ENCODE measurements at regions not wholly inside any gene's neighbourhood (a gene's known extent, or its start where the extent isn't known, plus 50 kb on each side); places are given as distances from the start of the nearest gene placed in this dataset.

DNA sequence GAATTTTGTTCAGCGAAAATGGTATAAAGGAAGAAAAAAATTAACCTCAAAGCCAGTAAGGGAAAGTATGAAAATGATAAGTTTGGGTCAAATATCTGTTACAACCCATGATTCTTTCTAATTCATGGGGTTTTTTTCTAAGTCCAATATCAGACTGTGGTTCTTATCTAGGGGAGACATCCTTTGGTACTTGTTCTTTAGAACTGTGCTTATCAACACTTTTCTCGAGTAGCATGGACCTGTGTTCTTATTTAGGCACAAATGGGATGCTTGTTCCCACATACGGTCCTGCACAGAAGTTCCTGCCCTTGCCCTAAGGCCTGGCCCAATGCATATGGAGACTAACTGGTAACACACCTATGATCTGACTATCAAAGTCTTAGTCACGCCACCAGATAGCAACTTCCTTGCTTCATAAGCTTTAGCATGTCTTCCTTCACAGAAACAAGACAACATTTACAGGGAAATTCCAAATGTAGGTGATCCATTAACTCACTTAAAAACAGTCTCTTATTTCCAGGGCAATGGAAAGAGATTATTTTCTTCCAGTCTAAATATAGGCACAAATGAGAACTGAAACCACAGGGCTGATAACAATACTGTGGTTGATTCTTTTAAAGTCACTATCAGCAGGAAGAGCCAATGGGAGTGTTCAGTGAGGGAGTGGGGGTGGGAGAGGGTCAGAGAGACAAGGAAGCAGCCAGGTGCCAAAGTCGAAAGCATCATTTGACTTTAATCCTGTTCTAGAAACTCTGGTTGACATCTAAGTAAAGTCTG is 268.8 kb upstream of the ANKRD55 start (continued):
- TF ChIP-seq, protein P1, sequence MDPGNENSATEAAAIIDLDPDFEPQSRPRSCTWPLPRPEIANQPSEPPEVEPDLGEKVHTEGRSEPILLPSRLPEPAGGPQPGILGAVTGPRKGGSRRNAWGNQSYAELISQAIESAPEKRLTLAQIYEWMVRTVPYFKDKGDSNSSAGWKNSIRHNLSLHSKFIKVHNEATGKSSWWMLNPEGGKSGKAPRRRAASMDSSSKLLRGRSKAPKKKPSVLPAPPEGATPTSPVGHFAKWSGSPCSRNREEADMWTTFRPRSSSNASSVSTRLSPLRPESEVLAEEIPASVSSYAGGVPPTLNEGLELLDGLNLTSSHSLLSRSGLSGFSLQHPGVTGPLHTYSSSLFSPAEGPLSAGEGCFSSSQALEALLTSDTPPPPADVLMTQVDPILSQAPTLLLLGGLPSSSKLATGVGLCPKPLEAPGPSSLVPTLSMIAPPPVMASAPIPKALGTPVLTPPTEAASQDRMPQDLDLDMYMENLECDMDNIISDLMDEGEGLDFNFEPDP (CRISPR knock-in tag; IDR thresholded peaks at IDR 0.05): no peak
- TF ChIP-seq BDP1 (IDR thresholded peaks at IDR 0.05; ENCODE audit: insufficient read depth, insufficient read length): no peak
- no peak for TF ChIP-seq BRCA1 (IDR thresholded peaks at IDR 0.05)
- TF ChIP-seq BRCA1 (CRISPR knock-in tag; IDR thresholded peaks at IDR 0.05): no peak
- TF ChIP-seq FOXP4 (CRISPR knock-in tag; IDR thresholded peaks at IDR 0.05; ENCODE audit: borderline replicate concordance): no peak
- TF ChIP-seq MBD2 (IDR thresholded peaks at IDR 0.05; ENCODE audit: borderline replicate concordance, low read depth): no peak
- no peak for TF ChIP-seq ZKSCAN1 (IDR thresholded peaks at IDR 0.05; ENCODE audit: low read depth, low read length)
- 0 out of 2 replicates have a peak, but pooled peaks have one; percentile 54 for TF ChIP-seq ZNF766 (CRISPR knock-in tag; conservative IDR thresholded peaks at IDR 0.05)
- TF ChIP-seq ZKSCAN3 (CRISPR knock-in tag; IDR thresholded peaks at IDR 0.05): no peak
- TF ChIP-seq SETDB1 (IDR thresholded peaks at IDR 0.05; ENCODE audit: low read length): no peak
- TF ChIP-seq FUS (optimal IDR thresholded peaks at IDR 0.05; ENCODE audit: low read depth, low read length): no peak
- TF ChIP-seq, protein P2, sequence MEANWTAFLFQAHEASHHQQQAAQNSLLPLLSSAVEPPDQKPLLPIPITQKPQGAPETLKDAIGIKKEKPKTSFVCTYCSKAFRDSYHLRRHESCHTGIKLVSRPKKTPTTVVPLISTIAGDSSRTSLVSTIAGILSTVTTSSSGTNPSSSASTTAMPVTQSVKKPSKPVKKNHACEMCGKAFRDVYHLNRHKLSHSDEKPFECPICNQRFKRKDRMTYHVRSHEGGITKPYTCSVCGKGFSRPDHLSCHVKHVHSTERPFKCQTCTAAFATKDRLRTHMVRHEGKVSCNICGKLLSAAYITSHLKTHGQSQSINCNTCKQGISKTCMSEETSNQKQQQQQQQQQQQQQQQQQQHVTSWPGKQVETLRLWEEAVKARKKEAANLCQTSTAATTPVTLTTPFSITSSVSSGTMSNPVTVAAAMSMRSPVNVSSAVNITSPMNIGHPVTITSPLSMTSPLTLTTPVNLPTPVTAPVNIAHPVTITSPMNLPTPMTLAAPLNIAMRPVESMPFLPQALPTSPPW (CRISPR knock-in tag; IDR thresholded peaks at IDR 0.05): peak; percentile 54
- no peak; the same call in 1 of the 2 replicates for TF ChIP-seq SMAD4 (CRISPR knock-in tag; conservative IDR thresholded peaks at IDR 0.05)
- no peak for TF ChIP-seq HDAC2 (IDR thresholded peaks at IDR 0.05)
- TF ChIP-seq MAFF (IDR thresholded peaks at IDR 0.05; ENCODE audit: low read length): no peak
- TF ChIP-seq, protein P3, sequence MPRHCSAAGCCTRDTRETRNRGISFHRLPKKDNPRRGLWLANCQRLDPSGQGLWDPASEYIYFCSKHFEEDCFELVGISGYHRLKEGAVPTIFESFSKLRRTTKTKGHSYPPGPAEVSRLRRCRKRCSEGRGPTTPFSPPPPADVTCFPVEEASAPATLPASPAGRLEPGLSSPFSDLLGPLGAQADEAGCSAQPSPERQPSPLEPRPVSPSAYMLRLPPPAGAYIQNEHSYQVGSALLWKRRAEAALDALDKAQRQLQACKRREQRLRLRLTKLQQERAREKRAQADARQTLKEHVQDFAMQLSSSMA (CRISPR knock-in tag; IDR thresholded peaks at IDR 0.05): no peak
- TF ChIP-seq, protein P4, sequence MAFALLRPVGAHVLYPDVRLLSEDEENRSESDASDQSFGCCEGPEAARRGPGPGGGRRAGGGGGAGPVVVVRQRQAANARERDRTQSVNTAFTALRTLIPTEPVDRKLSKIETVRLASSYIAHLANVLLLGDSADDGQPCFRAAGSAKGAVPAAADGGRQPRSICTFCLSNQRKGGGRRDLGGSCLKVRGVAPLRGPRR (CRISPR knock-in tag; IDR thresholded peaks at IDR 0.05): no peak
- TF ChIP-seq MEIS2 (IDR thresholded peaks at IDR 0.05; ENCODE audit: partially characterized antibody): no peak
- no peak for TF ChIP-seq ZNF174 (CRISPR knock-in tag; IDR thresholded peaks at IDR 0.05)
- TF ChIP-seq ZNF785 (CRISPR knock-in tag; IDR thresholded peaks at IDR 0.05): no peak
- TF ChIP-seq, protein P5, sequence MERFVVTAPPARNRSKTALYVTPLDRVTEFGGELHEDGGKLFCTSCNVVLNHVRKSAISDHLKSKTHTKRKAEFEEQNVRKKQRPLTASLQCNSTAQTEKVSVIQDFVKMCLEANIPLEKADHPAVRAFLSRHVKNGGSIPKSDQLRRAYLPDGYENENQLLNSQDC (CRISPR knock-in tag; IDR thresholded peaks at IDR 0.05): no peak
- TF ChIP-seq ZBTB43 (CRISPR knock-in tag; IDR thresholded peaks at IDR 0.05): no peak

Measured in K562 (cell line).